ENCODE measurements at regions not wholly inside any gene's neighbourhood (a gene's known extent, or its start where the extent isn't known, plus 50 kb on each side); places are given as distances from the start of the nearest gene placed in this dataset.

DNA sequence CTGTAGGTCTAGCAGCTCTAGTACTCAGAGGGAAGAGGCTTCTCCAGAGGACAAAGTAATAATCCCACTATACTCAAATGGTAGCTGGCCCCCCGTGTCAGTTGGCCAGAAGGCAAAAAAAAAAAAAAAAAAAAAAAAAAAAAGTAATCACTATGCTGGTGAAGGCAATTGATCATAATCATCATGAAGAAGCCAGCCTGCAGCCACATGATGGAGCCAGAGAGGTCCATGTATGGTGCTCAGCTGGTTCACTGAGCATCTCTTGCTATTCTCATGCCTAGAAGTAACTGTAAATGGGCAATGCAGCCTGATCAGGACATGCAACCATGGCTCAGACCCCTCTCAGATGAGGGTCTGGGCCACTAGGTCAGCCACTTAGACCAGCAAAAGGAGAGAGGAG, 378.8 kb downstream of the MED13L start:
- Histone ChIP-seq H3K4me3 (replicated peaks in 1 of 3) (no peak overlapping the region), H3K4me1 (no peaks in the 10 kb centered on the region), H3K9me3 (no peaks in the 10 kb centered on the region), H3K27me3 (no peaks in the 10 kb centered on the region), H3K36me3 (no peaks in the 10 kb centered on the region), H3K27ac (no peak overlapping the region)
- no peak for DNase-seq
- intact Hi-C loops (cut with DNase I) = no loop called here
- TF ChIP-seq, protein P1, sequence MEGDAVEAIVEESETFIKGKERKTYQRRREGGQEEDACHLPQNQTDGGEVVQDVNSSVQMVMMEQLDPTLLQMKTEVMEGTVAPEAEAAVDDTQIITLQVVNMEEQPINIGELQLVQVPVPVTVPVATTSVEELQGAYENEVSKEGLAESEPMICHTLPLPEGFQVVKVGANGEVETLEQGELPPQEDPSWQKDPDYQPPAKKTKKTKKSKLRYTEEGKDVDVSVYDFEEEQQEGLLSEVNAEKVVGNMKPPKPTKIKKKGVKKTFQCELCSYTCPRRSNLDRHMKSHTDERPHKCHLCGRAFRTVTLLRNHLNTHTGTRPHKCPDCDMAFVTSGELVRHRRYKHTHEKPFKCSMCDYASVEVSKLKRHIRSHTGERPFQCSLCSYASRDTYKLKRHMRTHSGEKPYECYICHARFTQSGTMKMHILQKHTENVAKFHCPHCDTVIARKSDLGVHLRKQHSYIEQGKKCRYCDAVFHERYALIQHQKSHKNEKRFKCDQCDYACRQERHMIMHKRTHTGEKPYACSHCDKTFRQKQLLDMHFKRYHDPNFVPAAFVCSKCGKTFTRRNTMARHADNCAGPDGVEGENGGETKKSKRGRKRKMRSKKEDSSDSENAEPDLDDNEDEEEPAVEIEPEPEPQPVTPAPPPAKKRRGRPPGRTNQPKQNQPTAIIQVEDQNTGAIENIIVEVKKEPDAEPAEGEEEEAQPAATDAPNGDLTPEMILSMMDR (IDR thresholded peaks at IDR 0.05) = no peak
- no peak for TF ChIP-seq POLR2A (IDR thresholded peaks at IDR 0.05)
- whole genome bisulfite sequencing, 2 donors = 82 to 83% methylated on average over 1 of the region's 1 CpG

DNA sequence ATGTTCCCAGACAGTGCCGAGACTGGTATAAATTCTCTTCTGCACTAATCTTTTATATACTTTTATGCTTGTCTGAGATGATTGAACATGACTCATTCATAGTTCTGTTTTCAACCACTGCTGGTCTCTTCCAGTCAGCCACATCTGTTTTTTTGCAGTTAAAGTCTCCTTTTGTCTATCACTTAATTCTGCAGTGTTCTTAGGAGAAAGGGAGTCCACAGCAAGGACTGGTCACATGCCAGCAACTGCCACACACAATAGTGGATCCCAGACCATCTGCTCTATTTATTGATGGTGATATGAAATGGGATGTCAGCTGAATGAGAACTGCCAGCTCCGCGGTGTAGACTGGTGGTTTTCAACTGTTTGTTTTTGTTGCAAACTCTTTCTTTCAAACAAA, 379.8 kb downstream of the MED13L start:
- no peak for DNase-seq
- H3K27ac ChIP-seq = no peak overlapping the region
- H3K4me1 ChIP-seq = no peaks in the 10 kb centered on the region
- H3K27me3 ChIP-seq = no peaks in the 10 kb centered on the region
- TF ChIP-seq POLR2A (IDR thresholded peaks at IDR 0.05) = no peak
- TF ChIP-seq, protein P1 (IDR thresholded peaks at IDR 0.05) = no peak
- H3K4me3 ChIP-seq (replicated peaks in 1 of 3) = no peak overlapping the region
- 55 to 70% methylated on average over 3 of the region's 3 CpGs for WGBS, 2 donors
- intact Hi-C loops (cut with DNase I) = no loop called here
- no peaks in the 10 kb centered on the region for H3K9me3 ChIP-seq
- H3K36me3 ChIP-seq = no peaks in the 10 kb centered on the region

DNA sequence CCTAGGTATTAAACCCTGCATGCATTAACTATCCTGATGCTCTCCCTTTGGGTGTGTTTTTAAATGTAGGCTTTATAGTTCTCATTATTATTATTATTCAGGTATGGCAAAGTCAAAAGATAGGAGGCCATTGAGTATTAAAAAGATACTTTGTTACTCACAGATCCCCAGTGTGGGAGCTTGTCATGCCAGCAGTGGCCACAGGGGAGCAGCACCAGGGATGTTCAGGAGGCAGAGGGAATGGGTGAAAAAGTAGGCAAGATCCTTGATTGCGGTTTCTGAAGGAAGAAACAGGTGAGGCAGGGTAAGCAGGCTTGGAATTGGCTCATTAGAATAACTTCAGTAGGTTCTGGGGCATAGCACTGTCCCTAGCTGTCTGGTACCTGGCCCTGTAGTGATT, 382.2 kb downstream of the MED13L start:
- intact Hi-C loops (cut with DNase I) = no loop called here
- 89 to 100% methylated on average over 1 of the region's 1 CpG for WGBS, 2 donors
- DNase-seq = no peak
- H3K9me3 ChIP-seq = no peaks in the 10 kb centered on the region
- no peak overlapping the region for H3K4me3 ChIP-seq (replicated peaks in 1 of 3)
- TF ChIP-seq POLR2A (IDR thresholded peaks at IDR 0.05) = no peak
- TF ChIP-seq, protein P1 (IDR thresholded peaks at IDR 0.05) = no peak
- H3K27ac ChIP-seq = no peak overlapping the region
- no peaks in the 10 kb centered on the region for H3K4me1 ChIP-seq
- H3K27me3 ChIP-seq = no peaks in the 10 kb centered on the region
- H3K36me3 ChIP-seq = no peaks in the 10 kb centered on the region

DNA sequence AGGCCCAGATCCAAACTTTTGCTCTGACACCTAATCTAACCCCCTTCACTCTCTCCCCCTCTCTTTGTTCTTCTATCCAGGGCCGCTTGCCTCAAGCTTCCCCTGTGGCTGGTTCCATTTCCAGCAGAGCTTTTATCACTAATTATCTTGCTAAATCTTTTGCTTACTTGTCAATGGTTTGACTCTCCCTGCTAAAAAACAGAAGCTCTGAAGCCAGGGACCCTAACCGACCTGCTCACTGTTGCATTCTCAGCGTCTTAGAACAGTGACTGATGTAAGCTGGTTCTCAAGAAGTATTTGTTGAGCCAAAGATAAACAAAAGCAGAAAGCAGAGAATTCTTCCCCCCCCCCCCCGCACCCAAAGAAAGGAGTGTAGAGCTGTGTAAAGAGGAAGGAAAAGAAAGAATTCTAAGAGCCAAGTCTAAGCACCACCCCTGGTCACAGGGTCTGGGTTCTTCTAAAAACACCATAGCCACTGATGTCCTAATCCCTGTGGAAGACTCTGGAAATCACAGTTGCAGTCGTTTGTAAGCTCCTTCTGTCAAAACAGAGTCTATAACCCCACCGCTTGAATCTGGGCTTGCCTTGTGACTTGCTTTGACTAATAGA, 385.8 kb downstream of the MED13L start:
- WGBS, 2 donors = 25 to 30% methylated on average over 6 of the region's 6 CpGs
- DNase-seq = no peak
- Histone ChIP-seq H3K9me3 (no peaks in the 10 kb centered on the region), H3K36me3 (no peaks in the 10 kb centered on the region), H3K27ac (no peak overlapping the region), H3K4me3 (replicated peaks in 1 of 3) (no peak overlapping the region), H3K27me3 (no peaks in the 10 kb centered on the region), H3K4me1 (no peaks in the 10 kb centered on the region)
- TF ChIP-seq, protein P1 (IDR thresholded peaks at IDR 0.05) = no peak
- TF ChIP-seq POLR2A (IDR thresholded peaks at IDR 0.05) = no peak
- intact Hi-C loops (cut with DNase I) = no loop called here

DNA sequence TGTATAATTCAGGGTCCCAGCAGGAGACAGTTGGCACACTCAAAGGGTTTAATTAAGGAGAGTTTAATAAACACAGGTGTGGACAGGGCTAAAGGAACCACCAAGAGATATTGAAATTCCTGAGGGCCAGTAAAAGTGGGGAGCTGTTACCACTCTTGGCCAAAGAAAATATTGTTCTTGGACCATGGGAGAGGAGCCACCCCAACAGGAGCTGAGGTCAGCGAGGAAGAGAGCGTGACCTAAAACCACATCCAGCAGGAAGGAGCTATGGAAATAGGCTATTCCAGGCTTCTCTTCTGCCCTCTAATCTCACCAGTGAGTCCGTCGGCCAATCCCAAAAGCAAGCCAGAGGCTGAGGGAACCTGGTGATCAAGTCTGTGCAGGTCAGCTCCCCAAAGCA, 390.8 kb downstream of the MED13L start:
- 79 to 85% methylated on average over 4 of the region's 4 CpGs for WGBS, 2 donors
- DNase-seq = no peak
- intact Hi-C loops (cut with DNase I) = no loop called here

More for the DNA sequence above, 390.8 kb downstream of the MED13L start:
- Histone ChIP-seq H3K27me3 (no peaks in the 10 kb centered on the region), H3K9me3 (no peaks in the 10 kb centered on the region), H3K27ac (no peak overlapping the region), H3K4me3 (replicated peaks in 1 of 3) (no peak overlapping the region), H3K36me3 (no peaks in the 10 kb centered on the region), H3K4me1 (no peaks in the 10 kb centered on the region)
- no peak for TF ChIP-seq POLR2A (IDR thresholded peaks at IDR 0.05)
- TF ChIP-seq, protein P1 (IDR thresholded peaks at IDR 0.05) = no peak

All from thyroid gland (tissue), 4 donors.